ENCODE measurements at regions not wholly inside any gene's neighbourhood (a gene's known extent, or its start where the extent isn't known, plus 50 kb on each side); places are given as distances from the start of the nearest gene placed in this dataset.
"Not testable (repeated sequence)": the region's sequence is repeated elsewhere in the genome, so short reads cannot be mapped to it uniquely, and the experiment has no call there.

GRCh38 chr6:85026021-85026420 is 261.6 kb upstream of the TBX18 start:
- DNase-seq (ENCODE audit: low read depth in 2 of 3, low spot score in 2 of 3), result no peak

- no peak for DNase-seq (ENCODE audit: low read depth in 2 of 3, low spot score in 2 of 3)
These were observed 259.3 kb upstream of the TBX18 start for GRCh38 chr6:85023721-85024120.

GRCh38 chr6:85017352-85017751 is 253.0 kb upstream of the TBX18 start:
- DNase-seq (ENCODE audit: low read depth in 2 of 3, low spot score in 2 of 3), result no peak

DNA sequence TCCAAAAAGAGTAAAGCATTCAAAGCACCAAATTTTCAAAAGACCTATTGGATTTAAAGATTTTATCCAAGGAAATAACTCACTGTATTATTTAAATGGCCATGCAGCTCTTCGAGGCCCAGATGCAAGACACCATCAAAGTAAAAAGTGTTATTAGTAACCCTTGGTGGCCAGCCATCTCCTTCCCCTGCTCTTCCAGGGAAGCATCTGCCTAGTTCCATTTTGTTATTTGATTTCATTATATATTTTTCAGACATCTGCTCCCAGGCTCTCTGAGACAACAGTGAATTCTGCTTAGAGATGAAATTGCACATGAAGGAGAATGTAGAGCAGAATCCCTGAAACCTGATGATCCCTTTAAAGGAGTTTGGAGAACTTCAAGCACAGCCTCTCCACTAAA is 252.3 kb upstream of the TBX18 start:
- DNase-seq (ENCODE audit: low read depth in 2 of 3, low spot score in 2 of 3), result no peak

- DNase-seq (ENCODE audit: low read depth in 2 of 3, low spot score in 2 of 3), result no peak
These were observed 251.1 kb upstream of the TBX18 start for GRCh38 chr6:85015396-85015990.

- DNase-seq (ENCODE audit: low read depth in 2 of 3, low spot score in 2 of 3), result no peak
These were observed 246.5 kb upstream of the TBX18 start for GRCh38 chr6:85010865-85011264.

- no peak for DNase-seq (ENCODE audit: low read depth in 2 of 3, low spot score in 2 of 3)
These were observed 244.1 kb upstream of the TBX18 start for GRCh38 chr6:85008296-85009009.

- no peak for DNase-seq (ENCODE audit: low read depth in 2 of 3, low spot score in 2 of 3)
These were observed 242.0 kb upstream of the TBX18 start for GRCh38 chr6:85006362-85006761.

GRCh38 chr6:85005494-85005893 is 241.1 kb upstream of the TBX18 start:
- no peak for DNase-seq (ENCODE audit: low read depth in 2 of 3, low spot score in 2 of 3)

DNA sequence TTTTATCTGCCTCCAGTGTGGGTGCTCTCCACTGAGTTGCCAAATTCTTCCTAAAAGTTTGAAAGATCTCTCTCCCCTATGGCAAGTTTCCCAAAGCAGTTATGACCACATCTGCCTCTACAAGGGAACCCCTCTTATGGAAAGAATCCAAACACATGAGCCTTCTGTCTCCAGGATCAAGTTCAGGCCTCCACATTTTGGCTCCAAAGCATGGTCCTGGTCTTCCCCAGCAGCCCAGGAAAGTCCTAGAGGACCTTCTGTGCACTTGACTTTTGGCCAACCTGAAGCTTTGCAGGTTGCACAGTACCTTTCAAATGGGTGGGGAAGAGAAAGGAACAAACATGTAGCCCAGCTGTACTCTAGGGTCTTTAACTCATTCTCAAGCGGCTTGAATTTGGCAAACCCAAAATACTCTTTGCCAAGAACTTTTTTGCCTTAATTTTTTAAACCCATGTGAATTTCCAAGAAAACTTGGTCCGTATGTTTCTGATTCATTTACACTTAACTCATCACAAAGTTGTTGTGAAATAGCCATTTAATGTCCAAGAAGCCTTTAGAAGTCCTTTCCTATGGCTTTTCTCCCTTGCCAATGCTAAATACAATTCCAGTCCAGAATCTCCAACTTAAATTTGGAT is 240.1 kb upstream of the TBX18 start:
- DNase-seq (ENCODE audit: low read depth in 2 of 3, low spot score in 2 of 3), result no peak

DNA sequence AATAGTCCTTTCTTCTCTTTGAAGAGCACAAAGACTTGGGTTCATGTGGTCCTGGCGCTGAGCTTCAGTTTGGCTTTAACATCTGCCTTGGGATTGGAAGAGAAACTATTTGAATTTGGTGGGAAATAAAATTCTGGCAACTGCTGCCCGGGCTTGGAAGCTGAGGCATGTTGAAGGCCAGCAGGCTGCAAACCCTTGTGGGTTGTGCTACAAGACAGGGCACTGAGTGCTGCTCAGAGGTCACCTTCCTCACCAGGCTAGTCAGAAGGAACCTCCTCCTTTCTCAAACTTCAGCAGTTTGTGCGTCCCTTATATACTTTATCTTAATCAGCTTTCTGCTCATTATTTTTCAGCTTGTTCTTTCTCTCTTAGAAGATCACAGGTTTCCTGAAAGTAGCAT is 238.4 kb upstream of the TBX18 start:
- no peak for DNase-seq (ENCODE audit: low read depth in 2 of 3, low spot score in 2 of 3)

GRCh38 chr6:85000001-85000400 is 235.6 kb upstream of the TBX18 start:
- DNase-seq (ENCODE audit: low read depth in 2 of 3, low spot score in 2 of 3), result no peak

DNA sequence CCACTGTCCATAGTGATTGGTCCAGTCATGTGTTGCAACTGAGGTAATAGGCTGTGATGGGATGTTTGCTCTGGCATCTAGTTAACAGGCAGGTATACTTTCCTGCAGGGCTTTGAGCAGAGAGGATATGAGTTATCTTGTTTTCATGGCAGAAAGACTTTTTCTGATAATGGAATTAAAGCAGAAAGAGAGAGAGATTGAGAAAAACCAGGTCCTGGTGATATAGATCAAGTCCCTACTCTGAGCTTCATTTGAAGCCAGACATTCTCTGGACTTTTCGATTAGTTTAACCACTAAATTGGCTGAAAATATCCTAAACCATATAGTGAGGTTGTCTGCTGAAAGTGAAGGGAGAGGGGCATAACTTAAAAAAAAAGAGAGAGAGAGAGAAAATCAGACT is 233.8 kb upstream of the TBX18 start:
- no peak for DNase-seq (ENCODE audit: low read depth in 2 of 3, low spot score in 2 of 3)

DNA sequence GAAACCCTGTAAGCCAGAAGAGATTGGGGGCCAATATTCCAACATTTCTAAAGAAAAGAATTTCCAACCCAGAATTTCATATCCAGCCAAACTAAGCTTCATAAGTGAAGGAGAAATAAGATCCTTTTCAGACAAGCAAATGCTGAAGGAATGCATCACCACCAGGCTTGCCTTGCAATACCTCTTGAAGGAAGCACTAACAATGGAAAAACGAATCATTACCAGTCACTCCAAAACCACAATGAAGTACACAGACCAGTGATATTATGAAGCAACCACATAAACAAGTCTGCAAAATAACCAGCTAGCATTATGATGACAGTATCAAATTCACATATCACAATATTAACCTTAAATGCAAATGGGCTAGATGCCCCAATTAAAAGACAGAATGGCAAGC is 224.4 kb upstream of the TBX18 start:
- not testable (repeated sequence) for DNase-seq (ENCODE audit: low read depth in 2 of 3, low spot score in 2 of 3)

GRCh38 chr6:84985490-84985889 is 221.1 kb upstream of the TBX18 start:
- DNase-seq (ENCODE audit: low read depth in 2 of 3, low spot score in 2 of 3), result not testable (repeated sequence)

- no peak for DNase-seq (ENCODE audit: low read depth in 2 of 3, low spot score in 2 of 3)
These were observed 215.1 kb upstream of the TBX18 start for GRCh38 chr6:84979541-84979940.

- DNase-seq (ENCODE audit: low read depth in 2 of 3, low spot score in 2 of 3), result no peak
These were observed 212.9 kb upstream of the TBX18 start for GRCh38 chr6:84977363-84977705.

DNA sequence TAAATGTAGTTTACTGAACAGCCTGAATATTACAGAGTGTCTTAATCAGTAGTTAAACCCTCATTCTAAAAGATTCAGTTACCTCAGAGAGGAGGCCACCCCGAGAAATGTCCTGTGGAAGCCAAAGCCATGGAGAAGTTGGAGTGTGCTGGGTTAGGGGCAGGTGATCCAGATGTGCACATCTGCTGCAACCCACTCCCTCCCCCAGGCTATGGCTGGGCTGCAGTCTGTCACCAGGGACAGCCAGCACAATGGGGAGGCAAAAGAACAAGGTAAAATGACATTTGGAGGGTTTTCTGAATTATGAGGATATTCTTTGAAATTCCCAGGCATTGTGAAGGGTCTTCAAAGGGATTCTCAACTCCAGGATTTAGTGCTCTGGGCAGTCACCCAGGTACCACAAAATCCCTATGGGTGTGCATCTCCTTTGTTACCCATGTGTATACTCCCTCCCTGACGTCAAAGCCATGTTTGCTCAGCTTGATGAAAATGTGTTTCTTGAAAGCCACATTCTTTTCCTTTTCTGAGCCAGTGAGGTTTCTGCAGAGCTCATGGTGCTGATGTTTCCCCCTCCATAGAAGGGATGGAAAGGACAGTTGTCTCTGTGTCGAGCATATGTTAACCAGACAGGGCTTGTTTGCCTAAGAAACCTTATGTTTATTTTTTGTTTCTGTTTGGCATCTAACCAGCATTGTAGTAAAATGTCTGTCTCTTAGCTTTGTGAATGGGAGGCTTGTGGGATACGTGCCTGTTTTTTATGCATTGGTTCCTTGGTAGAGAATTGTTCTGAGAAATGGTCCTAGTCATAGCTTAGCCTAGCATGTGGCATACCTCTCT is 212.3 kb upstream of the TBX18 start:
- no peak for DNase-seq (ENCODE audit: low read depth in 2 of 3, low spot score in 2 of 3)

DNA sequence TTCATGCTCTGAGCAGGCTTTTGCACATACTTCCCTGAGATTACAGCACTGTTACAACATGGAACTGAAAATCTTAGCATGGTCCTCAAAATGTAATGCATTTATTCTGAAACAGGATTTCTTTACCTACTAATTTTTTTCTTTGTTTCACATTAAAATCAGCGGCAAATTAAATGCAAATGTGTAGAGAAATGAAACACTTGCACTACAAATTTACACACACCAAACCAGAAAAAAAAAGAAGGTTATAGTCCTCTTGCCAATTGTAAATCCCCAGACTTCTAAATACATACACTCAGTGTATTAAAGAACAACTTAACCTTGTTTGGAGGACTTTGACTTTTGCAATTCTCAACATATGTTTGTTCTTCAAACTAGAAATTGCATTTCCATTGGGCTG is 210.9 kb upstream of the TBX18 start:
- no peak for DNase-seq (ENCODE audit: low read depth in 2 of 3, low spot score in 2 of 3)

GRCh38 chr6:84973606-84974005 is 209.2 kb upstream of the TBX18 start:
- DNase-seq (ENCODE audit: low read depth in 2 of 3, low spot score in 2 of 3), result no peak

DNA sequence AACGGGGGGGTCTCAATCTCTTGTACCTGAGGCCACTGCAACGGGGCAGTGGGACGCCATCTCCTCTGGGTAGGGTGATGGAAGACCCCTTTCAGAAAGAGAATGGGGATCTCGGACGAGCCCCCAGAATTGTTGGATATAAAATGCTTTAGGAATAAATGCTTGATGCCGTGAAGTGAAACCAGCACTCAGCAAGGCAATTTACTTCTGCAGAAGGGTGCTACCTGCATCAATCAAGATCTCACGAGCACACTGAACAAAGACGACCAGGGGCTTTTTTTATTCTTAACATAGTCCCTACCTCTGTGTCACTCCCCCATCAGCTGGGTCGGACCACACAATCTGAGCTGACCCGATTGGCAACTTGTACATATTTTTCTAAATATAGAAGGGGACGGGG is 203.6 kb upstream of the TBX18 start:
- no peak for DNase-seq (ENCODE audit: low read depth in 2 of 3, low spot score in 2 of 3)

DNA sequence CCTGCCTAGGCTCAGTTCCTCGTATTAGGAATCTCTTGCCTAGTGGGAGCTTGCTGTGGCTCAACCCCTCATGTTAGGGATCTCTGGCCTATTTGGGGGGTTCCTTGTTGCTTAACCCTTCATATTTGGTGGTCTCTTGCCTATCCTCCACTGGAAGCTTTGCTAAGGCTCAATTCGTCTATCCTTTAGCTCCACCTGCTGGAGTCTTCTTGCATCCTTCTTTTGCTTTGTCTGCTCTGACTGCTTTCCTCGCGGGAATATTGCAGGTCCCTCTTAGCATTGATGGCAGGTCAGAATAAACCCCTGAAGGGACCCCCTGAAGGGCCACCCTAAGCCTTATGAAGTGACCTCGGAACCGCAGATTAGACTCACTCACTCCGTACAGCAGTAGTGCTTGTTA is 203.0 kb upstream of the TBX18 start:
- no peak for DNase-seq (ENCODE audit: low read depth in 2 of 3, low spot score in 2 of 3)

Data from activated CD8-positive, alpha-beta memory T cell treated with anti-CD3 and anti-CD28 coated beads for 48 hours (primary cell).